GM12878 (cell line): ENCODE measurements at regions not wholly inside any gene's neighbourhood (a gene's known extent, or its start where the extent isn't known, plus 50 kb on each side); places are given as distances from the start of the nearest gene placed in this dataset.

Experiments used
- ATAC-seq: fragments of 200-7000 bp; cut with Tn5 transposase; 3 replicates; pipeline ENCODE4 v1.9.1; 2020; ENCODE audit warnings: mild to moderate bottlenecking, moderate library complexity
- BruUV-seq: library from RNA; stranded (reverse); fragments of 400-500 nt; replicated peaks from 2 replicates; lab custom pipeline; 2021; lab: Mats Ljungman, UMichigan
- CTCF ChIA-PET: fragments of 300-600 bp; sonication (Branson Sonifier 250); formaldehyde crosslinking; extraction: SDS; loops from one replicate; lab custom pipeline; 2021; ENCODE audit warnings: inconsistent platforms; lab: Yijun Ruan, JAX
- POLR2A ChIA-PET: fragments of 350-600 bp; formaldehyde crosslinking; extraction: SDS; loops from one replicate; lab custom pipeline; 2021; ENCODE audit warnings: inconsistent platforms; lab: Charles Lee
- RAD21 ChIA-PET: fragments of 300-600 bp; sonication (Branson Sonifier 250); formaldehyde crosslinking; loops from one replicate; lab custom pipeline; 2023; ENCODE audit warnings: antibody characterized with exemption; ENCODE audit not compliant: unreplicated experiment; lab: Charles Lee
- SMC1A ChIA-PET: fragments of 300-600 bp; sonication (Branson Sonifier 250); formaldehyde crosslinking; loops from one replicate; lab custom pipeline; 2023; ENCODE audit not compliant: unreplicated experiment, uncharacterized antibody; lab: Charles Lee
- DNase-seq: peaks from one replicate; pipeline ENCODE4 v3.0.0-alpha.2; 2011; ENCODE audit warnings: low read depth, low spot score
- FAIRE-seq: peaks from 3 replicates; lab custom pipeline; 2011; peaks lifted over from hg19 to GRCh38; lab: Jason Lieb, UNC
- H2AFZ ChIP-seq: 2 replicates; pipeline ENCODE4 v1.6.0; 2011; ENCODE audit warnings: low read depth, low read length, control low read depth; ENCODE audit not compliant: control insufficient read depth
- H3K27ac ChIP-seq: 2 replicates; pipeline ENCODE4 v1.5.1; 2011; ENCODE audit warnings: control low read depth; ENCODE audit not compliant: control insufficient read depth, insufficient read depth
- H3K27me3 ChIP-seq, 2 experiments: replicated peaks in 1 of 2; 2 replicates each; pipeline versions ENCODE4 v1.6.0 to v1.6.1; 2011; ENCODE audit warnings: low read length in 1 of 2; ENCODE audit not compliant: control insufficient read depth in 2 of 2, insufficient read depth in 2 of 2
- H3K36me3 ChIP-seq, 2 experiments: 2 replicates each; pipeline ENCODE4 v1.5.1; 2011; ENCODE audit warnings: low read length in 1 of 2; ENCODE audit not compliant: control insufficient read depth in 2 of 2, insufficient read depth in 2 of 2
- H3K4me1 ChIP-seq: 2 replicates; pipeline ENCODE4 v1.6.1; 2011; ENCODE audit warnings: mild to moderate bottlenecking, low read length, moderate library complexity, mixed read lengths; ENCODE audit not compliant: control insufficient read depth, insufficient read depth
- H3K4me2 ChIP-seq: 2 replicates; pipeline ENCODE4 v1.6.0; 2011; ENCODE audit warnings: control low read depth; ENCODE audit not compliant: control insufficient read depth, insufficient read depth
- H3K4me3 ChIP-seq: fragments of 200-600 bp; sonication (generic); 2 replicates; pipeline ENCODE4 v1.5.1; 2016
- H3K79me2 ChIP-seq: 2 replicates; pipeline ENCODE4 v1.6.0; 2011; ENCODE audit warnings: low read length; ENCODE audit not compliant: control insufficient read depth, insufficient read depth
- H3K9ac ChIP-seq: 2 replicates; pipeline ENCODE4 v1.8.0; 2011; ENCODE audit warnings: low read length, control low read depth, mixed read lengths; ENCODE audit not compliant: control insufficient read depth, insufficient read depth
- H3K9me3 ChIP-seq: replicated peaks from 3 replicates; pipeline ENCODE4 v1.5.1; 2011; ENCODE audit warnings: mild to moderate bottlenecking, low read length; ENCODE audit not compliant: control insufficient read depth, insufficient read depth
- H4K20me1 ChIP-seq: 2 replicates; pipeline ENCODE4 v1.6.0; 2011; ENCODE audit not compliant: control insufficient read depth, insufficient read depth
- CBX5 ChIP-seq: sonication (generic); IDR thresholded peaks from 2 replicates; pipeline ENCODE4 v1.6.1; 2016; ENCODE audit warnings: low read depth, moderate library complexity, mild to moderate bottlenecking, inconsistent platforms
- CREM ChIP-seq: IDR thresholded peaks from 2 replicates; pipeline ENCODE4 v1.6.1; 2014; ENCODE audit warnings: antibody characterized with exemption, low read depth
- HDAC6 ChIP-seq: fragments of 200-600 bp; sonication (generic); IDR thresholded peaks from one replicate; pipeline ENCODE4 v1.8.0; 2017; ENCODE audit warnings: antibody characterized with exemption; ENCODE audit not compliant: unreplicated experiment
- IRF4 ChIP-seq: IDR thresholded peaks from 2 replicates; pipeline ENCODE4 v1.6.1; 2011; ENCODE audit warnings: low read depth, low read length
- MEF2B ChIP-seq: fragments of 450-650 bp; IDR thresholded peaks from 2 replicates; pipeline ENCODE4 v1.6.1; 2018; ENCODE audit warnings: mild to moderate bottlenecking, moderate library complexity; ENCODE audit not compliant: partially characterized antibody, poor library complexity, severe bottlenecking
- NFYB ChIP-seq: IDR thresholded peaks from 2 replicates; pipeline ENCODE4 v1.6.1; 2011; ENCODE audit warnings: low read depth, mild to moderate bottlenecking, low read length, improper control_type of control experiment, moderate library complexity; ENCODE audit not compliant: insufficient read depth
- SMARCA5 ChIP-seq: fragments of 450-650 bp; IDR thresholded peaks from 2 replicates; pipeline ENCODE4 v1.6.1; 2017; ENCODE audit warnings: mild to moderate bottlenecking
- SMC3 ChIP-seq: IDR thresholded peaks from 2 replicates; pipeline ENCODE4 v1.6.1; 2011; ENCODE audit warnings: low read length, improper control_type of control experiment, borderline replicate concordance
- ZNF207 ChIP-seq: fragments of 450-650 bp; IDR thresholded peaks from 2 replicates; pipeline ENCODE4 v1.6.1; 2014; ENCODE audit warnings: antibody characterized with exemption, mild to moderate bottlenecking, borderline replicate concordance
- ZNF24 ChIP-seq: fragments of 450-650 bp; IDR thresholded peaks from 2 replicates; pipeline ENCODE4 v1.6.1; 2017; ENCODE audit warnings: antibody characterized with exemption, mild to moderate bottlenecking
- WGBS: methylation state at CpG from one replicate; pipeline ENCODE4 v1.1.6; 2016; ENCODE audit warnings: low lambda C conversion rate; ENCODE audit not compliant: insufficient replicate concordance, insufficient coverage; ENCODE audit errors: missing lambda C conversion rate; 5-methylcytosine and 5-hydroxymethylcytosine counted together
- in situ Hi-C: fragments of 300-500 bp; cut with MboI; formaldehyde crosslinking; loops from 9 replicates; pipeline ENCODE4 v1.14.3; 2018; ENCODE audit warnings: mixed read lengths
- intact Hi-C: fragments of 100-400 bp; cut with micrococcal nuclease; formaldehyde crosslinking; loops from one replicate; pipeline ENCODE4 v1.14.2; 2022; ENCODE audit not compliant: unreplicated experiment
- TF ChIP-seq, protein P1 (sequence below): fragments of 150-350 bp; IDR thresholded peaks from 2 replicates; pipeline ENCODE4 v1.6.1; 2014; ENCODE audit warnings: mild to moderate bottlenecking, low read depth, low read length
- TF ChIP-seq, protein P2 (sequence below): fragments of 450-650 bp; IDR thresholded peaks from 2 replicates; pipeline ENCODE4 v1.6.1; 2017; ENCODE audit warnings: low read depth, mild to moderate bottlenecking, moderate library complexity
- TF ChIP-seq, protein P3 (sequence below): fragments of 450-650 bp; IDR thresholded peaks from 2 replicates; pipeline ENCODE4 v1.6.1; 2014; ENCODE audit warnings: mild to moderate bottlenecking
- TF ChIP-seq, protein P4 (sequence below): fragments of 450-650 bp; IDR thresholded peaks from 2 replicates; pipeline ENCODE4 v1.6.1; 2016; ENCODE audit warnings: mild to moderate bottlenecking

DNA sequence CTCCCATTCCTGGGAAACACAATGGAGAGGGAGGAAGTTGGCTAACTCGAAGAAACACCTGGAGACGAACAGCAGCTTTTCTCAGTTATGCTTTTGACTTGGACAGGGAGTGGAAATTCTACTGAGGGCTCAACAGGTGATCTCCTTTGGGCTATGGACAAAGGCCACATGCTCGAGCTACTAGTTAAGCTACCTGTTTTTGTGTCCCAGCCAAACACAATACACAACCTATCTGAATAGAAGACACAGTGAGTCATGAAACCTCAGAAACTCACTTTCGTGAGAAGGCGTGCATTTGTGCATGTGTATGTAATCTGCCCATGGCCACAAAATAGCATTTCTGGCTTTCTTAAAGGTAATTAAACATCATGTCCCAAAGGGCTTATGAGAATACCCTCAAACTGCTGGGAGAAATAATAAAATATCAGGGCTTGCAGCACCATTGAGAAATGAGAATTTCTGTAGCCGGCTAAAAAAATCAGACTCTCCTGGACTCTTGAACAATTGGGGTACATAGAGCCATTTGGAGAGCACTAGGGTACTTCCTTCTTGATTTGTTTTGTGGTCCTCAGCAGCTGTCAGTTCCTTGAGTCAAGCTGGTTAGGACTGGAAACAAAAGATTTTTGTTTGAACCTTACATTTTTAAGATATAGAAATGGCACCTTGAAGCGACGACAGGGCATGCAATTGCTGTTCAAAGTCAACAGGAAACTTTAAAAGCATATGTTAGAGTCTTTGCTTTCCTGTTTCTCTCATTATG is 85.5 kb upstream of the PTHLH start:
- Histone ChIP-seq H2AFZ (no peak overlapping the region), H3K4me3 (no peak overlapping the region), H3K27ac (no peak overlapping the region), H3K9me3 (no peaks in the 10 kb centered on the region), H3K27me3 (no peaks in the 10 kb centered on the region), H3K9ac (no peak overlapping the region), H3K79me2 (no peaks in the 10 kb centered on the region), H4K20me1 (no peaks in the 10 kb centered on the region), H3K4me2 (no peak overlapping the region), H3K4me1 (no peaks in the 10 kb centered on the region), H3K36me3 (no peaks in the 10 kb centered on the region)
- SMC1A ChIA-PET, result interaction anchor here (1.0 kb wide), 1 partner anchor 52 kb away, joined by 4 read pairs; no protein-coding TSS in a partner anchor
- CTCF ChIA-PET, result no interaction called here
- intact Hi-C loops (no loop called here), in situ Hi-C loops (no loop called here)
- BruUV-seq, result no TSS peak
- RAD21 ChIA-PET, result no interaction called here
- peak; percentile 17 for DNase-seq
- WGBS, result 21% methylated on average over 8 of the region's 8 CpGs
- FAIRE-seq, result peak; percentile 38
- peak; percentile 89 for ATAC-seq
- POLR2A ChIA-PET, result interaction anchor here (0.6 kb wide), 1 partner anchor 476 kb away, joined by 3 read pairs; no protein-coding TSS in a partner anchor
- TF ChIP-seq, protein P1, sequence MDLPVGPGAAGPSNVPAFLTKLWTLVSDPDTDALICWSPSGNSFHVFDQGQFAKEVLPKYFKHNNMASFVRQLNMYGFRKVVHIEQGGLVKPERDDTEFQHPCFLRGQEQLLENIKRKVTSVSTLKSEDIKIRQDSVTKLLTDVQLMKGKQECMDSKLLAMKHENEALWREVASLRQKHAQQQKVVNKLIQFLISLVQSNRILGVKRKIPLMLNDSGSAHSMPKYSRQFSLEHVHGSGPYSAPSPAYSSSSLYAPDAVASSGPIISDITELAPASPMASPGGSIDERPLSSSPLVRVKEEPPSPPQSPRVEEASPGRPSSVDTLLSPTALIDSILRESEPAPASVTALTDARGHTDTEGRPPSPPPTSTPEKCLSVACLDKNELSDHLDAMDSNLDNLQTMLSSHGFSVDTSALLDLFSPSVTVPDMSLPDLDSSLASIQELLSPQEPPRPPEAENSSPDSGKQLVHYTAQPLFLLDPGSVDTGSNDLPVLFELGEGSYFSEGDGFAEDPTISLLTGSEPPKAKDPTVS, result no peak
- no peak for TF ChIP-seq ZNF207
- TF ChIP-seq, protein P2, sequence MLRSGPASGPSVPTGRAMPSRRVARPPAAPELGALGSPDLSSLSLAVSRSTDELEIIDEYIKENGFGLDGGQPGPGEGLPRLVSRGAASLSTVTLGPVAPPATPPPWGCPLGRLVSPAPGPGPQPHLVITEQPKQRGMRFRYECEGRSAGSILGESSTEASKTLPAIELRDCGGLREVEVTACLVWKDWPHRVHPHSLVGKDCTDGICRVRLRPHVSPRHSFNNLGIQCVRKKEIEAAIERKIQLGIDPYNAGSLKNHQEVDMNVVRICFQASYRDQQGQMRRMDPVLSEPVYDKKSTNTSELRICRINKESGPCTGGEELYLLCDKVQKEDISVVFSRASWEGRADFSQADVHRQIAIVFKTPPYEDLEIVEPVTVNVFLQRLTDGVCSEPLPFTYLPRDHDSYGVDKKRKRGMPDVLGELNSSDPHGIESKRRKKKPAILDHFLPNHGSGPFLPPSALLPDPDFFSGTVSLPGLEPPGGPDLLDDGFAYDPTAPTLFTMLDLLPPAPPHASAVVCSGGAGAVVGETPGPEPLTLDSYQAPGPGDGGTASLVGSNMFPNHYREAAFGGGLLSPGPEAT, result no peak
- TF ChIP-seq NFYB, result no peak
- no peak for TF ChIP-seq IRF4
- TF ChIP-seq ZNF24, result no peak
- TF ChIP-seq CREM, result no peak
- no peak for TF ChIP-seq SMARCA5
- no peak for TF ChIP-seq SMC3
- TF ChIP-seq, protein P3, sequence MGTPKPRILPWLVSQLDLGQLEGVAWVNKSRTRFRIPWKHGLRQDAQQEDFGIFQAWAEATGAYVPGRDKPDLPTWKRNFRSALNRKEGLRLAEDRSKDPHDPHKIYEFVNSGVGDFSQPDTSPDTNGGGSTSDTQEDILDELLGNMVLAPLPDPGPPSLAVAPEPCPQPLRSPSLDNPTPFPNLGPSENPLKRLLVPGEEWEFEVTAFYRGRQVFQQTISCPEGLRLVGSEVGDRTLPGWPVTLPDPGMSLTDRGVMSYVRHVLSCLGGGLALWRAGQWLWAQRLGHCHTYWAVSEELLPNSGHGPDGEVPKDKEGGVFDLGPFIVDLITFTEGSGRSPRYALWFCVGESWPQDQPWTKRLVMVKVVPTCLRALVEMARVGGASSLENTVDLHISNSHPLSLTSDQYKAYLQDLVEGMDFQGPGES, result no peak
- no peak for TF ChIP-seq CBX5
- TF ChIP-seq, protein P4, sequence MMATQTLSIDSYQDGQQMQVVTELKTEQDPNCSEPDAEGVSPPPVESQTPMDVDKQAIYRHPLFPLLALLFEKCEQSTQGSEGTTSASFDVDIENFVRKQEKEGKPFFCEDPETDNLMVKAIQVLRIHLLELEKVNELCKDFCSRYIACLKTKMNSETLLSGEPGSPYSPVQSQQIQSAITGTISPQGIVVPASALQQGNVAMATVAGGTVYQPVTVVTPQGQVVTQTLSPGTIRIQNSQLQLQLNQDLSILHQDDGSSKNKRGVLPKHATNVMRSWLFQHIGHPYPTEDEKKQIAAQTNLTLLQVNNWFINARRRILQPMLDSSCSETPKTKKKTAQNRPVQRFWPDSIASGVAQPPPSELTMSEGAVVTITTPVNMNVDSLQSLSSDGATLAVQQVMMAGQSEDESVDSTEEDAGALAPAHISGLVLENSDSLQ, result no peak
- TF ChIP-seq MEF2B, result peak; percentile 19
- TF ChIP-seq HDAC6, result no peak
